Caki2 (cell line): ENCODE measurements at regions not wholly inside any gene's neighbourhood (a gene's known extent, or its start where the extent isn't known, plus 50 kb on each side); places are given as distances from the start of the nearest gene placed in this dataset.

ENCODE experiments used
- DNase-seq: peaks from one replicate; pipeline ENCODE4 v3.0.0-alpha.2; 2015; ENCODE audit warnings: low read depth
- in situ Hi-C: cut with HindIII; loops from 2 replicates; pipeline ENCODE4 v1.10.0; 2016; ENCODE audit warnings: low sequenced_read_pairs, low pct_unique_long_range_greater_than_20kb, mixed read lengths

- in situ Hi-C loops: no loop called here
- no peak for DNase-seq
Measured at GRCh38 chr2:145253492-145253891, 733.6 kb upstream of the ZEB2 start.

- in situ Hi-C loops: no loop called here
- DNase-seq: no peak
Measured at GRCh38 chr2:145245268-145245870, 725.5 kb upstream of the ZEB2 start.

- no peak for DNase-seq
- in situ Hi-C loops: no loop called here
Measured at GRCh38 chr2:145235312-145235711, 715.4 kb upstream of the ZEB2 start.

GRCh38 chr2:145230546-145230945, 710.6 kb upstream of the ZEB2 start:
- in situ Hi-C loops: no loop called here
- DNase-seq: no peak

DNA sequence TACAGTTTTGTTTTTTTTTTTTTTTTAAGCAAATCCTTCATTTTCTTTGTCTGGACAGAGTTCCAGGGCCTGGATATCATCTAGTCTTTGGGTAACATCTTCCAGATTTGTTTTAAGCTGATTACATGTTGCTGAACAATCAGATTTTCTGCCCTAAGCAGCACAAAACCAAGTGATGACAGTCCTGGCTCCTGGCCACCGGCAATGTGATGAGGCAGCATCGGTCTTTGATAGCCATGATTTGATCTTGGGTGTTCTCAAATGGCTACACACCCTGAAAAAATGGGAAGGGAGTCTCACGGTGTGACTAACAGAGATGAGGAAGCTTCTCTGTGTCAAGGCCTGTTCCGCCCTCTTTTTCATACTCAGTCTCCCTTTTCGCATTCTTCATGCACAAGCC, 708.6 kb upstream of the ZEB2 start:
- no peak for DNase-seq
- in situ Hi-C loops: no loop called here

- in situ Hi-C loops: no loop called here
- DNase-seq: no peak
Measured at GRCh38 chr2:145226901-145227300, 707.0 kb upstream of the ZEB2 start.

DNA sequence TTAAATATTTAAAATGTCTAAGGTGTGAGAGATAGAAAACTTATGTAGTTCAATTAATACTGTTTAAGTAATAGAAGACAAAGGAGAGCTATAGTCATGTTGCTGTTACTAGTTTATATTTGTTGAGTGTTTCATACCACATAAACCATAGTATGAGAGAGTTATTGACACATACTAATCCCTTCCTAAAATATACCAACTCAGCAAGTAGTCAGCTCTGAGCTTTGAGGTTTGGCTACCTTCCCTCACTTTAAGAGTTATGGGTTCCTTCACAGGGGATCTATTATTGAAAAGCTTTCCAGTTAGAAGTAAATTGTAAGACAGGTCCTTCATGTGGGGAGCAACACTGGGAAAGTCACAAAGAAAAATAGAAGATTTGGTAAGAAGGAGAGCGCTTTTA, 701.6 kb upstream of the ZEB2 start:
- DNase-seq: no peak
- in situ Hi-C loops: no loop called here

DNA sequence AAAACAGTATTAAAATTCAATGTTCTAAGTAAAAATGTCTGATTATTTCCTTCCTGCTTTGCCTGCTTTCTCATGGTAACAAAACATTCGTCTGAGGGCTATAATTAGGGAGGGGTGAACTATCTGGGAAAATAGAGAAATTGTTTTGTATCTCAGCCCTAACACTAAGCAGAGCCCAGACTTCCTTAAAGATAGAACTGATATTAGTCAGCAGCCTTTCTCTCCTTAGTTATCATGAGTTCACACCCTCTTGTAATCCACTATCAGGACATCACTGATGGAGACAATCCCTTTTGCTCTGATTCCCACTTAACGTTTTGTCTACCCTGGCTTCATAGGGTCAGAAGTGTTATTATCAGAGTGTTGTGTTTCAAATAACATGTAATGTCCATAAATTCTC, 701.1 kb upstream of the ZEB2 start:
- DNase-seq: no peak
- in situ Hi-C loops: no loop called here

GRCh38 chr2:145220496-145220895, 700.6 kb upstream of the ZEB2 start:
- no peak for DNase-seq
- in situ Hi-C loops: no loop called here

- in situ Hi-C loops: no loop called here
- DNase-seq: no peak
Measured at GRCh38 chr2:145207884-145208283, 688.0 kb upstream of the ZEB2 start.

- in situ Hi-C loops: no loop called here
- DNase-seq: no peak
Measured at GRCh38 chr2:145206496-145207281, 686.8 kb upstream of the ZEB2 start.

- in situ Hi-C loops: no loop called here
- no peak for DNase-seq
Measured at GRCh38 chr2:145203891-145204290, 684.0 kb upstream of the ZEB2 start.

GRCh38 chr2:145199827-145200706, 680.1 kb upstream of the ZEB2 start:
- no peak for DNase-seq
- in situ Hi-C loops: no loop called here

DNA sequence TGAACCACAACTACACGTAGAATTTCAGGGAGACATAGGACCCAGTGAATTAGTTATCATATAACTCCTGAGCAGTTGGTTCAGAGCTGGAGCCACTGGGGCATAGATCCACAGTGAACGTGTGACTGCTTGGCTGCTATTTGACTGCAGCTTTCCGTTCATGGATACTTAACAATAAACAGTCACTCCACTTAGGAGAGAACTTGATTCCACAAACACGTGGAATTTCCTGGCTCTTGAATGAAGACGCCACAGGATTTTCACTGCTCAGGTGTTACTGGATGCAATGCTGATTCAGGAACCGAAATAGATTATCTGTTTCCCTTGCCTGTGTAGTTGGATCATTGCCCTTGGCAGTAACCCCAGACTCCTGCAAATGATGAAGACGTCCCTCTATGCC, 679.1 kb upstream of the ZEB2 start:
- in situ Hi-C loops: no loop called here
- peak; percentile 51 for DNase-seq

DNA sequence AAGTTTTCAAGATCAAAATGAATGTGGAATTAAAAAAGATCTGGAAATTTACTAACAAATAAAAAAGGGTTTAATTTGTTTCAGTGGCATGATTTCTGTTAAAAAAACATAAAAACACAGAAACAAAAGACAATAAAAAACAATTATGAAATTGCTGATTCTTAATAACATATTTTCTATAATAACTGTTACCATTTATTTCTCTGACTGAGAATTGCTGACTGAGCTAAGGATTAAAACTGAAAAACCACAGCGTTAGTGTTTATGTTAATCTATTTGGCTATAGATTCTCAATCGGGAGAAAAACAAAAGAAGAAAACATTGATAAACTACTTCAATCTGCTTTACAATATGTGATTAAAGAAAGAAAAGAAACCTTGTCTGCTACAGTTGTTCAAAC, 678.6 kb upstream of the ZEB2 start:
- no peak for DNase-seq
- in situ Hi-C loops: no loop called here

- in situ Hi-C loops: no loop called here
- no peak for DNase-seq
Measured at GRCh38 chr2:145197944-145198343, 678.0 kb upstream of the ZEB2 start.

DNA sequence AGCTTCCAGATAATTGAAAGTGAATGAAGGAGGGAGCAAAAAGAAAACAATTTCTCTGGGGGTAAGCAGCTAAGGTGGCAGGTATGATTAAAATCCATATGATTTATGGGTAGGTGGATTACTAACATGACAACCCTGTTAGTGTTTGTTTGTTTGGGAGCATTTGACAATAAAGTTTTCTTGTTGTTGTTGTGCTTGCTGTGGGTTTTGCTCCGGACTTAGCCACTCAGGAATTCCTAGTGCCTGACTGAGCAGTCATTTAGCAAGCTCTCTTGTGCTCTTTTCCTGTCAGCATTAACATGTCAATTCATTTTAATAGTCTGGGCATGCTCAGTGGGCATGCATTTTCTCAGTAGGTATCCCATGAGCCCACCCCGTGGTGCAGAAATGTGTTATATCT, 674.8 kb upstream of the ZEB2 start:
- in situ Hi-C loops: no loop called here
- DNase-seq: no peak

- no peak for DNase-seq
Measured at GRCh38 chr2:145190031-145190703, 670.2 kb upstream of the ZEB2 start.

DNA sequence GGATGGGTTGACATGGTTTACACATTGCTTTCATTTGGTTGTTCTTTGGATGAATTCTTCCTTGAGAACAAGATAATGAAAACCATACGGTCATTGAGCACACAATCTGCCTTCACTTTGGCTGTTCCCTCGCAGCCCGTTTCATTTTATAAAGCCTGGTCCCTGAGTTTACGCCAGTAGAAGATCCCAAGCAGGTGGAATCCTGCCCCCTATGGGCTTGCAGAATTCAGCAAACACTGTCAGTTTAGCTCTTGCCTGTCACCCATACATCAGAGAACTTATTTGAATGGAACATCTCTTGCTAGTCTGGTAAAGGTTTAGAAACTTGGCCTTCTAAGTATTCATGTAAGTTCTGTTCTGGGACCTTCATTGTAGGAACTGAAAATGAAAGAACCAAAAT, 666.4 kb upstream of the ZEB2 start:
- in situ Hi-C loops: no loop called here
- no peak for DNase-seq

More at GRCh38 chr2:145190031-145190703, 670.2 kb upstream of the ZEB2 start:
- in situ Hi-C loops: no loop called here
